ENCODE measurements at regions not wholly inside any gene's neighbourhood (a gene's known extent, or its start where the extent isn't known, plus 50 kb on each side); places are given as distances from the start of the nearest gene placed in this dataset.
A peak's percentile ranks its signal among the peaks of the same experiment; 100 is the strongest.
"Not testable (repeated sequence)": the region's sequence is repeated elsewhere in the genome, so short reads cannot be mapped to it uniquely, and the experiment has no call there.

GRCh38 chr14:36411951-36412350 lies 91.5 kb upstream of the MBIP start:
- not testable (repeated sequence) for DNase-seq (ENCODE audit: low read depth in 3 of 3)

- DNase-seq (ENCODE audit: low read depth in 3 of 3) = no peak
Measured at GRCh38 chr14:36408388-36408787, 88.0 kb upstream of the MBIP start.

GRCh38 chr14:36405589-36406274 lies 85.3 kb upstream of the MBIP start:
- no peak for DNase-seq (ENCODE audit: low read depth in 3 of 3)

DNA sequence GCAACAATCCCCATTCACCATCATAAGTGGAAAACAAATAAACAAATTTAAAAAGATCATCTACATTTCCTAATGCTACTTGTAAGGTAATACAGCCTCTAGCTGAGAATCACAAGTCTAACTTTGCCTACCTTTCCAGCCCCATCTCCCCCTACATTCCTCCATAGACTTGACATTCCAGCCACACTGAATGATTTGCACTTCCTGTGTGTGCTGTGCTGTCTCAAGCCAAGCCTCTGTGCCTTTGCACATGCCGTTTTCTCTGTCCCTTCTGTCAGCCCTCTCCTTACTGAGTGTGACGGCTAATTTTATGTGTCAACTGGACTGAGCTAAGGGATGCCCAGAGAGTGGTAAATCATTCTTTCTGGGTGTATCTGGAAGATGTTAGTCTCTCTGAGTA lies 82.4 kb upstream of the MBIP start:
- no peak for DNase-seq (ENCODE audit: low read depth in 3 of 3)

- DNase-seq (ENCODE audit: low read depth in 3 of 3) = no peak
Measured at GRCh38 chr14:36398463-36399291, 78.2 kb upstream of the MBIP start.

DNA sequence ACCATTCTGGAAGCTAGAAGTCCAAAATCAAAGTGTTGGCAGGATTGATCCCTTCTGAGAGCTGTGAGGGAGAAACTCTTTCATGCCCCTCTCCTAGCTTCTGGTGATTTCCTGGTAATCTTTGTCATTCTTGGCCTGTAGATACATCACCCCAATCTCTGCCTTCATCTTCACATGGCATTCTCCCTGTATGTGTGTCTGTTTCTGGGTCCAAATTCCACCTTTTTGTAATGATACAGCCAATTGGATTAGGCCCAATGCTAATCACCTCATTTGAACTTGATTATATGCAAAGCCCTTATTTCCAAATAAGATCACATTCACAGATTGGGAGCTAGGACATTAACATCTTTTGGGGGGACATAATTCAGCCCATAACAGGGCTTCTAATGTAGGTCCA lies 76.9 kb upstream of the MBIP start:
- DNase-seq (ENCODE audit: low read depth in 3 of 3) = no peak

DNA sequence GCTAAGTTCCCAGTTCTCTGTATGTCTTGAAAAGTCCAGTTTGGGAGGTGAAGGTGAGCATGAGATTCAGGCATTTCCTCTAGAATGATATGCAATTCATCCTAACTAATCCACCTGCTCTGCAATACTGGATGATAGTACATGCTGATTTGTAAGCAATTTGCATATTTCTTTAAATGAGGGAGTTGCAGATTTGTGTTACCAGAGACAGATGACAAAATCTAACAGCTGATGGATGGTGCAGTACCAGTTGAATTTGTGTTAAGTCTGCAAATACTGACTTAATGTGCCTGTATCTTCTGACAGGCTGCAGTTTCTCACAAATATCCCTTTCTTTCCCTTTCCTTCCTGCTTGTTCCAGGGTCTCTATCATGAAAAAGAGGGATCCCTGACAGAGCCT lies 76.4 kb upstream of the MBIP start:
- DNase-seq (ENCODE audit: low read depth in 3 of 3) = no peak

DNA sequence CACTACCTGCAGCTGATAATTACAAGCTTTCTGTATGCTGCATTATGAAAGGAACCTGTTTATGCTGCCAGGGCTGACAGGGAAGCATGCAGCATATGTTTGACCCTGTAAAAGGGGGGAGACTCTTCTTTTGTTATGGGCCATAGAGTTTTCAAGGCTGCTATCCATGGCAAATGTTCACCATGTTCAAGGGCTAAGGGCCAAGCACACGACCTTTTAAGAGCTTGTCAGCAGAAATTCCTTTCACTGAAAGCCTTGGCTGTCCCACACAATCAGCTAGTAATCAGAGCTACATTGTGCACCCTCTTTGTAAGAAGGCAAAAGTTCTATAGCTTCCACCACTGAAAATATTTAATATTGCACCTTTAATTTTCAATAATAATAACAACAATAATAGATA lies 74.2 kb upstream of the MBIP start:
- DNase-seq (ENCODE audit: low read depth in 3 of 3) = no peak

DNA sequence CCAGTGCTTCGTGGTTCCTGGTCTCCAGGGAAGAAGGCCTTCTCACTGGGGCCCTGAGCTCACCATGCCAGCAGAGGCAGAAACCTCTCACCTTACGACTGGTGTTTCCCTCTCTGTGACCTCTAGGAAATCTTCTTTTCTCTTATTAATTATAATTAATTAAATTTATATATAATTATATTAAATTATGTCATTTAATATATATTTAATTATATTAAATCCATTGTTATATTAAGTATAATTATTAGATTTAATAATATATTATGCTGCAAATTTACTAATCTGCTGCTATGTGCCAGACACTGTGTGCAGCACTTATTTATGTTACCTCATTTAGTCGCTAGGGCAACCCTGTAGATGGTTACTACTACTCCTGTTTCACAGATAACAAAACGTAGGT lies 70.3 kb upstream of the MBIP start:
- no peak for DNase-seq (ENCODE audit: low read depth in 3 of 3)

DNA sequence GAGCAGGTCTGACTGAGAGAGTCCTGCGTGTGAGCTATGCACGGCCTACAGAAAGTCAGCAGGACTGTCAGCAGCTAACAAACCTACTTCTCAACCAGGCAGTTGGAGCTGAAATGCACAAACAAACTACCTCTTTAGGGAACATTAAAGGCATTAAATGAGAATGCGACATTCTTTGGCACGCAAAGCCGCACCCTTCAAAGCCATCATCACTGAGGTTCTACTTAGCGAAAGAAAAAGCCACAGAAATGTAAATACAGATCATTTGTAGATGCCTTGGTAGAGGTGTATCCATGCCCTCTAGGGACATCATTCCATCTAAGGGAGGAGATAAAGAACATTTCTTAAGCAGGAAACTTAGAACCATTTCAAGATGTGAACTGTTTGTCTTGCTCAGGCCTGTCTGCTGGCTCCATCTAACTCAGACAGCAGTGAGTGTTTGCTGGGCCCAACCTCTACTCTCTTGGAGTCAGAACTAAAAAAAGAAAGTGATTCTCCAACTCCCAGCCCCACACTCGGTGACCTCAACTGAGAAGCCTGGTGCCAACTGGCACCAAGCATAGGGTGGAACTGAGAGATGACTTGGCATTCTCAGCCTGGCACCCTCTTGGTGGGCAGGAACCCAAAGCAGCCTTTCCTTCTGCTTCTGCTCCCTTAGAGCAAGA lies 63.5 kb upstream of the MBIP start:
- no peak for DNase-seq (ENCODE audit: low read depth in 3 of 3)

DNA sequence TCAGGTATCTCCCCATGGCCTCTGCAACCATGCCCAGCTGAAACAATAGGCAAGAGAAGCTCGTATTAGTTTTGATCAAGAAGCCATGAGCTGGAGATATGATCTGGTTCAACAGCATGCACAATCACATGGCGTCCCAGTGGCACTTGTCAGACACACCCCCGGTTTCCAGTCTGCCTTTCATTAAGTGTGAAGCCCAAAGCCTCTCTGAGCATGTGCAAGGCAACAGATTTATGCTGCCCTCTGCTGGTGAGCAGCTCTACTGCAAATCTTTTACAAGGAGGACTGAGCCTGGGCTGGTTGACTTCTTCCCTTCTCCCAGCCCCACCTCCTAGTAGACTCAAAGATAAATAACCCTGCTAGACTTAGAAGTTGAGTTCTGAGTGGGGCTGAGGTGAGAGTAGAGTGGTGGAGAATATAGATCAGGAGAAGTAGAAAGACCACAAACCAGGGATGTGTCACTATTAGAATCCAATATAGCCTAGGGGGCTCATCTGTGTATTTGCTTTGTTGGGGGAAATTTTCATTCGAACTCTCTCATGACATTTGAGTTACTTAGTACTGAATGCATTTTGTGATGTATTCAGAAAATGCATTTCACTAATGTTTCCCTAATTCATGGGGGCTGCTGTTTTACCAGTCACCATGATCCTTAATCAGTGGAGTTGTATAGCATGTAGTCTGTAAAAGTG lies 53.7 kb upstream of the MBIP start:
- DNase-seq (ENCODE audit: low read depth in 3 of 3) = peak; percentile 50 to 60 (median 57)

Data from stimulated activated CD4-positive, alpha-beta T cell treated with anti-CD3 and anti-CD28 coated beads, TNF-alpha, amount 100 ng/mL, for 4 hours (primary cell).